HepG2 (cell line): ENCODE measurements at regions not wholly inside any gene's neighbourhood (a gene's known extent, or its start where the extent isn't known, plus 50 kb on each side); places are given as distances from the start of the nearest gene placed in this dataset.

ENCODE experiments used
- ATAC-seq: fragments of 200-7000 bp; cut with Tn5 transposase; 3 replicates; pipeline ENCODE4 v1.9.1; 2020; ENCODE audit warnings: mild to moderate bottlenecking, moderate library complexity
- BruUV-seq: library from RNA; stranded (reverse); fragments of 400-500 nt; replicated peaks from 2 replicates; lab custom pipeline; 2021; lab: Mats Ljungman, UMichigan
- CTCF ChIA-PET: fragments of 300-600 bp; formaldehyde crosslinking; extraction: SDS; loops from one replicate; lab custom pipeline; 2021; ENCODE audit warnings: low total read pairs, inconsistent platforms, low intra/inter-chr PET ratio; lab: Yijun Ruan, JAX
- POLR2A ChIA-PET: fragments of 350-600 bp; sonication (Branson Sonifier 250); formaldehyde crosslinking; loops from one replicate; lab custom pipeline; 2020; ENCODE audit warnings: antibody characterized with exemption, inconsistent platforms; lab: Yijun Ruan, JAX
- DNase-seq: peaks from one replicate; pipeline ENCODE4 v3.0.0-alpha.2; 2015; ENCODE audit warnings: low spot score
- FAIRE-seq: peaks from 3 replicates; lab custom pipeline; 2011; peaks lifted over from hg19 to GRCh38; lab: Jason Lieb, UNC
- H2AFZ ChIP-seq: one replicate; pipeline ENCODE4 v1.6.1; 2011; ENCODE audit warnings: low read length, inconsistent platforms
- H3K27ac ChIP-seq: fragments of 300-600 bp; 3 replicates; pipeline ENCODE4 v1.8.0; 2011; ENCODE audit warnings: mixed run types, mild to moderate bottlenecking, mixed read lengths, low read length, inconsistent platforms; ENCODE audit not compliant: insufficient read depth; ENCODE audit errors: extremely low read length
- H3K27me3 ChIP-seq, 2 experiments: fragments of 200-600 bp in 1 of 2; 2 replicates in 1 of 2; 3 replicates in 1 of 2; pipeline versions ENCODE4 v1.6.0 to v1.8.0; 2011; ENCODE audit warnings: low read length in 2 of 2, mild to moderate bottlenecking in 2 of 2, moderate library complexity in 2 of 2, inconsistent platforms in 1 of 2; ENCODE audit not compliant: insufficient read depth in 2 of 2, control insufficient read depth in 1 of 2
- H3K36me3 ChIP-seq, 2 experiments: fragments of 200-600 bp in 1 of 2; replicated peaks in 1 of 2; 2 replicates in 1 of 2; 3 replicates in 1 of 2; pipeline versions ENCODE4 v1.5.1 to v1.8.0; 2011; ENCODE audit warnings: low read length in 2 of 2, inconsistent platforms in 1 of 2; ENCODE audit not compliant: insufficient read depth in 2 of 2, control insufficient read depth in 1 of 2
- H3K4me1 ChIP-seq: 2 replicates; pipeline ENCODE4 v1.5.1; 2012; ENCODE audit warnings: low read length, inconsistent platforms; ENCODE audit not compliant: insufficient read depth
- H3K4me2 ChIP-seq: 2 replicates; pipeline ENCODE4 v1.6.0; 2011; ENCODE audit warnings: low read depth, low read length, inconsistent platforms
- H3K4me3 ChIP-seq, 3 experiments: fragments of 200-600 bp in 1 of 3; sonication (generic), shearing (Covaris generic) in 1 of 3; replicated peaks in 1 of 3; 2 replicates each; pipeline ENCODE4 v1.5.1; 2011 to 2016; ENCODE audit warnings: low read length in 3 of 3, inconsistent platforms in 2 of 3, low read depth in 2 of 3, mild to moderate bottlenecking in 2 of 3, control low read depth in 1 of 3, mixed read lengths in 1 of 3; ENCODE audit not compliant: insufficient read depth in 1 of 3
- H3K79me2 ChIP-seq: one replicate; pipeline ENCODE4 v1.6.1; 2011; ENCODE audit warnings: low read length, inconsistent platforms; ENCODE audit not compliant: insufficient read depth
- H3K9ac ChIP-seq: 2 replicates; pipeline ENCODE4 v1.6.0; 2011; ENCODE audit warnings: mild to moderate bottlenecking, low read depth, low read length, inconsistent platforms; ENCODE audit not compliant: insufficient read depth
- H3K9me3 ChIP-seq: 2 replicates; pipeline ENCODE4 v1.5.1; 2012; ENCODE audit warnings: mild to moderate bottlenecking, low read length
- H4K20me1 ChIP-seq: 2 replicates; pipeline ENCODE4 v1.6.0; 2011; ENCODE audit warnings: inconsistent platforms, mild to moderate bottlenecking, low read length, moderate library complexity; ENCODE audit not compliant: insufficient read depth
- CREM ChIP-seq, 2 experiments: sonication (generic) in 1 of 2; formaldehyde crosslinking in 1 of 2; IDR thresholded peaks; 2 replicates each; pipeline versions ENCODE4 v1.4.0 to v1.6.1; 2016 to 2020; ENCODE audit warnings: antibody characterized with exemption in 1 of 2, mild to moderate bottlenecking in 1 of 2, missing genetic modification reagents in 1 of 2
- FOXK2 ChIP-seq: fragments of 450-650 bp; IDR thresholded peaks from 2 replicates; pipeline ENCODE4 v1.6.1; 2016
- KLF12 ChIP-seq: sonication (generic); formaldehyde crosslinking; IDR thresholded peaks from 2 replicates; pipeline ENCODE4 v1.4.0; 2020; ENCODE audit warnings: missing genetic modification reagents, borderline replicate concordance
- KLF6 ChIP-seq: IDR thresholded peaks from 2 replicates; pipeline ENCODE4 v1.8.0; 2016; ENCODE audit warnings: missing biosample characterization, missing genetic modification reagents
- MIXL1 ChIP-seq: IDR thresholded peaks from 2 replicates; pipeline ENCODE4 v1.6.1; 2016
- TCF12 ChIP-seq, 2 experiments: fragments of 450-650 bp in 1 of 2; sonication (generic) in 1 of 2; formaldehyde crosslinking in 1 of 2; IDR thresholded peaks; 2 replicates each; pipeline versions ENCODE4 v1.6.1 to v1.8.0; 2017 to 2022; ENCODE audit warnings: antibody characterized with exemption in 1 of 2, mild to moderate bottlenecking in 1 of 2, missing genetic modification reagents in 1 of 2, moderate library complexity in 1 of 2
- ZEB1 ChIP-seq: IDR thresholded peaks from 2 replicates; pipeline ENCODE4 v1.6.1; 2012; ENCODE audit warnings: mild to moderate bottlenecking, low read depth, inconsistent platforms; ENCODE audit not compliant: insufficient replicate concordance
- ZNF496 ChIP-seq: sonication (generic); formaldehyde crosslinking; IDR thresholded peaks from 2 replicates; pipeline ENCODE4 v1.8.1; 2023; ENCODE audit warnings: mild to moderate bottlenecking, moderate library complexity, missing genetic modification reagents; ENCODE audit not compliant: insufficient replicate concordance
- ZNF790 ChIP-seq: sonication (generic); formaldehyde crosslinking; IDR thresholded peaks from 2 replicates; pipeline ENCODE4 v1.8.0; 2022; ENCODE audit warnings: missing genetic modification reagents, mild to moderate bottlenecking, borderline replicate concordance
- ZNF816 ChIP-seq: sonication (generic); formaldehyde crosslinking; IDR thresholded peaks from 2 replicates; pipeline ENCODE4 v1.8.0; 2022; ENCODE audit warnings: missing genetic modification reagents, mild to moderate bottlenecking, borderline replicate concordance
- in situ Hi-C: cut with HindIII; loops from 2 replicates; pipeline ENCODE4 v1.10.0; 2017; ENCODE audit warnings: low pct_unique_long_range_greater_than_20kb; ENCODE audit not compliant: extremely low pct_ligation_motif_present
- intact Hi-C: fragments of 100-400 bp; cut with micrococcal nuclease; formaldehyde crosslinking; loops from one replicate; pipeline ENCODE4 v1.10.0; 2022; ENCODE audit not compliant: unreplicated experiment
- TF ChIP-seq, protein P1 (sequence below): sonication (generic); formaldehyde crosslinking; IDR thresholded peaks from 2 replicates; pipeline ENCODE4 v1.5.0; 2020; ENCODE audit warnings: missing genetic modification reagents
- TF ChIP-seq, protein P2 (sequence below): fragments of 450-650 bp; IDR thresholded peaks from 2 replicates; pipeline ENCODE4 v1.6.1; 2017
- TF ChIP-seq, protein P3 (sequence below): sonication (generic); formaldehyde crosslinking; IDR thresholded peaks from 2 replicates; pipeline ENCODE4 v1.8.1; 2023; ENCODE audit warnings: mild to moderate bottlenecking, inconsistent platforms, moderate library complexity, missing genetic modification reagents, borderline replicate concordance

GRCh38 chr4:31190671-31191070, 470.5 kb downstream of the PCDH7 start:
- intact Hi-C loops: no loop called here
- DNase-seq (no peak), FAIRE-seq (no peak), ATAC-seq (no peak)
- Histone ChIP-seq H3K9ac (no peak overlapping the region), H3K4me1 (no peaks in the 10 kb centered on the region), H3K27me3 (no peaks in the 10 kb centered on the region), H3K4me3 (no peak overlapping the region), H2AFZ (no peak overlapping the region), H3K4me2 (no peak overlapping the region), H4K20me1 (no peaks in the 10 kb centered on the region), H3K27ac (no peak overlapping the region), H3K36me3 (no peaks in the 10 kb centered on the region), H3K79me2 (no peaks in the 10 kb centered on the region), H3K9me3 (peaks cover 1% of the 10 kb centered on the region; the same call in 1 of the 2 replicates)
- in situ Hi-C loops: no loop called here
- POLR2A ChIA-PET: no interaction called here
- BruUV-seq: no TSS peak
- TF ChIP-seq, protein P1, sequence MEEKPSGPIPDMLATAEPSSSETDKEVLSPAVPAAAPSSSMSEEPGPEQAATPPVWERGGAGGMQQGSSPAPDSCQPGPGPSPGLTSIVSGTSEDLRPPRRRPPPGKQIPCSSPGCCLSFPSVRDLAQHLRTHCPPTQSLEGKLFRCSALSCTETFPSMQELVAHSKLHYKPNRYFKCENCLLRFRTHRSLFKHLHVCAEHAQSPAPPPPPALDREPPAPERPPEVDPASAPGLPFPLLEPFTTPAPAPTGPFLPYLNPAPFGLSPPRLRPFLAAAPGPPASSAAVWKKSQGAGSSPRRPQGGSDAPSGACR (CRISPR knock-in tag): no peak
- no peak for TF ChIP-seq CREM (IDR thresholded peaks at IDR 0.05)
- TF ChIP-seq CREM (CRISPR knock-in tag; IDR thresholded peaks at IDR 0.05): no peak
- TF ChIP-seq, protein P2, sequence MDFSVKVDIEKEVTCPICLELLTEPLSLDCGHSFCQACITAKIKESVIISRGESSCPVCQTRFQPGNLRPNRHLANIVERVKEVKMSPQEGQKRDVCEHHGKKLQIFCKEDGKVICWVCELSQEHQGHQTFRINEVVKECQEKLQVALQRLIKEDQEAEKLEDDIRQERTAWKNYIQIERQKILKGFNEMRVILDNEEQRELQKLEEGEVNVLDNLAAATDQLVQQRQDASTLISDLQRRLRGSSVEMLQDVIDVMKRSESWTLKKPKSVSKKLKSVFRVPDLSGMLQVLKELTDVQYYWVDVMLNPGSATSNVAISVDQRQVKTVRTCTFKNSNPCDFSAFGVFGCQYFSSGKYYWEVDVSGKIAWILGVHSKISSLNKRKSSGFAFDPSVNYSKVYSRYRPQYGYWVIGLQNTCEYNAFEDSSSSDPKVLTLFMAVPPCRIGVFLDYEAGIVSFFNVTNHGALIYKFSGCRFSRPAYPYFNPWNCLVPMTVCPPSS: no peak
- TF ChIP-seq ZEB1: no peak
- no peak for TF ChIP-seq FOXK2
- TF ChIP-seq ZNF816 (CRISPR knock-in tag): no peak
- TF ChIP-seq ZNF790 (CRISPR knock-in tag): no peak
- TF ChIP-seq KLF6 (CRISPR knock-in tag): no peak
- TF ChIP-seq TCF12 (IDR thresholded peaks at IDR 0.05): no peak
- no peak for TF ChIP-seq TCF12 (CRISPR knock-in tag; IDR thresholded peaks at IDR 0.05)
- TF ChIP-seq MIXL1 (CRISPR knock-in tag): no peak
- TF ChIP-seq KLF12 (CRISPR knock-in tag): no peak
- TF ChIP-seq, protein P3, sequence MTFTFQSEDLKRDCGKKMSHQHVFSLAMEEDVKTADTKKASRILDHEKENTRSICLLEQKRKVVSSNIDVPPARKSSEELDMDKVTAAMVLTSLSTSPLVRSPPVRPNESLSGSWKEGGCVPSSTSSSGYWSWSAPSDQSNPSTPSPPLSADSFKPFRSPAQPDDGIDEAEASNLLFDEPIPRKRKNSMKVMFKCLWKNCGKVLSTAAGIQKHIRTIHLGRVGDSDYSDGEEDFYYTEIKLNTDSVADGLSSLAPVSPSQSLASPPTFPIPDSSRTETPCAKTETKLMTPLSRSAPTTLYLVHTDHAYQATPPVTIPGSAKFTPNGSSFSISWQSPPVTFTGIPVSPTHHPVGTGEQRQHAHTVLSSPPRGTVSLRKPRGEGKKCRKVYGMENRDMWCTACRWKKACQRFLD (CRISPR knock-in tag): no peak
- no peak for TF ChIP-seq ZNF496 (CRISPR knock-in tag)
- CTCF ChIA-PET: no interaction called here
